ENCODE measurements at regions not wholly inside any gene's neighbourhood (a gene's known extent, or its start where the extent isn't known, plus 50 kb on each side); places are given as distances from the start of the nearest gene placed in this dataset.

DNA sequence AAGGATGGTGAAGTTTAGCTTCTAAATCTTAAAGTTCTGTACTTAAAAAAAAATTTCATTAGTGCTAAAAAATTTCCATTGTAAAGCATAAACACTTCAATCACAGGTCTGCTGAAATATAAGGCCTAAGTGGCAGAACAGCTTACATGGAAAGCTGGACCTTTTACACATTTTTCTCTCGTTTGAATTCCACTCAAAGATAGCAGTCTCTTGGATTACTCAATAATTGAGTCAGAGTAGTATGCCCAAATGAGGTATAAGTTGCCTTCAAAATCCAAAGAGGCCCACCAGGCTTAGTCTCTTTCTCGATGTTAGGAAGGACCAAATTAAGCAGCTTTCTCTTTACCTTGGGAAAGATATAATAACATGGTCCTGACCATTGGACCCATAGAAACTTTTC lies 220.4 kb upstream of the CWC22 start:
- Mint-ChIP-seq H3K27ac (ENCODE audit: unreplicated experiment) (no peak overlapping the region), H3K36me3 (ENCODE audit: low read depth) (no peaks in the 10 kb centered on the region), H3K9me3 (ENCODE audit: low read depth) (peaks cover 6% of the 10 kb centered on the region), H3K27me3 (ENCODE audit: low read depth) (peaks cover 3% of the 10 kb centered on the region), H3K4me3 (ENCODE audit: unreplicated experiment) (no peak overlapping the region), H3K4me1 (ENCODE audit: low read depth) (no peaks in the 10 kb centered on the region)
- no peak for DNase-seq (ENCODE audit: low spot score)
- TF ChIP-seq, protein P1, sequence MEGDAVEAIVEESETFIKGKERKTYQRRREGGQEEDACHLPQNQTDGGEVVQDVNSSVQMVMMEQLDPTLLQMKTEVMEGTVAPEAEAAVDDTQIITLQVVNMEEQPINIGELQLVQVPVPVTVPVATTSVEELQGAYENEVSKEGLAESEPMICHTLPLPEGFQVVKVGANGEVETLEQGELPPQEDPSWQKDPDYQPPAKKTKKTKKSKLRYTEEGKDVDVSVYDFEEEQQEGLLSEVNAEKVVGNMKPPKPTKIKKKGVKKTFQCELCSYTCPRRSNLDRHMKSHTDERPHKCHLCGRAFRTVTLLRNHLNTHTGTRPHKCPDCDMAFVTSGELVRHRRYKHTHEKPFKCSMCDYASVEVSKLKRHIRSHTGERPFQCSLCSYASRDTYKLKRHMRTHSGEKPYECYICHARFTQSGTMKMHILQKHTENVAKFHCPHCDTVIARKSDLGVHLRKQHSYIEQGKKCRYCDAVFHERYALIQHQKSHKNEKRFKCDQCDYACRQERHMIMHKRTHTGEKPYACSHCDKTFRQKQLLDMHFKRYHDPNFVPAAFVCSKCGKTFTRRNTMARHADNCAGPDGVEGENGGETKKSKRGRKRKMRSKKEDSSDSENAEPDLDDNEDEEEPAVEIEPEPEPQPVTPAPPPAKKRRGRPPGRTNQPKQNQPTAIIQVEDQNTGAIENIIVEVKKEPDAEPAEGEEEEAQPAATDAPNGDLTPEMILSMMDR (IDR thresholded peaks at IDR 0.05): no peak

DNA sequence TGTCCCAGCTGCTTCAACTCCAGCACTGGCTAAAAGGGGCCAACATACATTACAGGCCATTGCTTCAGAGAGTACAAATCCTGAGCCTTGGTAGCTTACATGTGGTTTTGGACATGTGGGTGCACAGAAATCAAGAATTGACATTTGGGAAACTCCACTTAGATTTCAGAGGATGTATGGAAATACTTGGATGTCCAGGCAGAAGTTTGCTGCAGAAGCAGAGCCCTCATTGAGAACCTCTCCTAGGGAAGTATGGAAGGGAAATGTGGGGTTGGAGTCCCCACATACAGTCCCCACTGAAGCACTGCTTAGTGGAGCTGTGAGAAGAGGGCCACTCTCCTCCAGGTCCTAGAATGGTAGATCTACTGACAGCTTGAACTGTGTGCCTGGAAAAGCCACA lies 218.0 kb upstream of the CWC22 start:
- Mint-ChIP-seq H3K4me1 (ENCODE audit: low read depth) (no peaks in the 10 kb centered on the region), H3K4me3 (ENCODE audit: unreplicated experiment) (no peak overlapping the region), H3K27me3 (ENCODE audit: low read depth) (peaks cover 3% of the 10 kb centered on the region), H3K36me3 (ENCODE audit: low read depth) (no peaks in the 10 kb centered on the region), H3K27ac (ENCODE audit: unreplicated experiment) (no peak overlapping the region), H3K9me3 (ENCODE audit: low read depth) (peaks cover 6% of the 10 kb centered on the region)
- TF ChIP-seq, protein P1 (IDR thresholded peaks at IDR 0.05): no peak
- DNase-seq (ENCODE audit: low spot score): no peak

DNA sequence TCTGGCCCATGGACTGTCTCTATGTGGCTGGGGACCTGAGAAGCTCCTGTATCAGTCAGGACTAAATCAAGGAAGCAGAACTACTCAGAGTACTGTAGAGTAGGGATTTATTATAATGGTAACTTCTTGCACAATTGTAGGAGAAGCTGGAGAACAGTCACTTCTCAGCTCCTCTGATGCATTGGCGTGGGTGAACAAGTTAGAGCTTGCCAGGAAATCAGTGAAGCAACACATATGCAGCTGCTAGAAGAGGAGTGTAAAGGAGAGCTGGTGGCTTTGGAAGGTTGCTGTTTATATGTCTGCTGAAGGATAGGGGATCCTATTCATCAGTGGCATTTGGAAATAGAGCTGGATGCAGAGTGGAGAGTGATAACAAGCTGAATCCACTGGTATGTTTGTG lies 215.5 kb upstream of the CWC22 start:
- H3K4me1 Mint-ChIP-seq (ENCODE audit: low read depth): no peaks in the 10 kb centered on the region
- TF ChIP-seq, protein P1 (IDR thresholded peaks at IDR 0.05): no peak

DNA sequence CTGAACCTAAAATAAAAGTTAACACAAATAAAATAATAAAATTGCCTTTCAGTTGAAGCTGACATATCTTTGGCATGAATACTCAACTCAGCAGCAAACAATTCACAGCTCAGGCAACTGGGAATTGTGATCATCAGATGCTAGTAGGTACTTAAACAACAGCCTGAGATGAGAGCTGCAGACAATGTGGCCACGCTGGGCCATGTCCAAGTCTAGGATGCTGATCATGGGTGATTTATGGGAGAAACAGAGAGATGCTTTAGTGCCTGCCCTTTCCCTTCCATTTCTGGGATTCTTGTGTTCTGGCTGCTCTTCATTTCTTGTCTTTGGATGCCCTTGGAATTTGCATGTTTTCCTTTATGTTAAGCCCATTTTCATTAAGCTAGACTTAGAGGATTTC lies 212.4 kb upstream of the CWC22 start:
- DNase-seq (ENCODE audit: low spot score): no peak
- H3K4me3 Mint-ChIP-seq (ENCODE audit: unreplicated experiment): no peak overlapping the region
- peaks cover 12% of the 10 kb centered on the region for H3K9me3 Mint-ChIP-seq (ENCODE audit: low read depth)
- no peak overlapping the region for H3K27ac Mint-ChIP-seq (ENCODE audit: unreplicated experiment)
- H3K36me3 Mint-ChIP-seq (ENCODE audit: low read depth): no peaks in the 10 kb centered on the region
- TF ChIP-seq, protein P1 (IDR thresholded peaks at IDR 0.05): no peak
- no peaks in the 10 kb centered on the region for H3K27me3 Mint-ChIP-seq (ENCODE audit: low read depth)
- H3K4me1 Mint-ChIP-seq (ENCODE audit: low read depth): no peaks in the 10 kb centered on the region

More for the DNA sequence above, 215.5 kb upstream of the CWC22 start:
- H3K27ac Mint-ChIP-seq (ENCODE audit: unreplicated experiment): no peak overlapping the region
- DNase-seq (ENCODE audit: low spot score): no peak
- no peak overlapping the region for H3K4me3 Mint-ChIP-seq (ENCODE audit: unreplicated experiment)
- no peaks in the 10 kb centered on the region for H3K36me3 Mint-ChIP-seq (ENCODE audit: low read depth)
- H3K27me3 Mint-ChIP-seq (ENCODE audit: low read depth): no peaks in the 10 kb centered on the region
- peaks cover 11% of the 10 kb centered on the region for H3K9me3 Mint-ChIP-seq (ENCODE audit: low read depth)

DNA sequence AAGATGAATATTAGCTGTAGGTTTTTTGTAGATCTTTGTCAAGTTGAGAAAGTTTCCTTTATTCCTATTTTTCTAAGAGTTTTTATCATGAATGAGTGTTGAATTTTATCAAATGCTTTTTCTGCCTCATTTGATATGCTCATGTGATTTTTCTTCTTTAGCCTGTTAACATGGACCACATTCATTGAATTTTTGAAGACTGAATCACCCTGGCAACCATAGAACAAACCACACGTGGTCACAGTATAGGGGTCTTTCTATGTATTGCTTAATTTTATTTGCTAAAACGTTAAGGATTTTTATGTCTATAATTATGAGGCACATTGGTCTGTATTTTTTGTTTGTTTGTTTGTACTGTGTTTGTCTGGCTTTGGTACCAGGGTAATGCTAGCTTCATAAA lies 201.7 kb upstream of the CWC22 start:
- no peak for DNase-seq (ENCODE audit: low spot score)
- Mint-ChIP-seq H3K9me3 (ENCODE audit: low read depth) (peaks cover 6% of the 10 kb centered on the region), H3K4me1 (ENCODE audit: low read depth) (peaks cover 10% of the 10 kb centered on the region), H3K4me3 (ENCODE audit: unreplicated experiment) (no peak overlapping the region), H3K27me3 (ENCODE audit: low read depth) (no peaks in the 10 kb centered on the region), H3K36me3 (ENCODE audit: low read depth) (no peaks in the 10 kb centered on the region), H3K27ac (ENCODE audit: unreplicated experiment) (peak overlapping the region; percentile 2)
- TF ChIP-seq, protein P1 (IDR thresholded peaks at IDR 0.05): no peak
